Thyroid gland (tissue), 4 donors: ENCODE measurements at regions not wholly inside any gene's neighbourhood (a gene's known extent, or its start where the extent isn't known, plus 50 kb on each side); places are given as distances from the start of the nearest gene placed in this dataset.

Experiments used
- DNase-seq, 2 donors: peaks; one replicate each; pipeline ENCODE4 v3.0.0-alpha.2; 2019
- H3K27ac ChIP-seq, 3 donors: fragments of 200-600 bp; sonication (generic); 1 replicate in 2 of 3; 2 replicates in 1 of 3; pipeline ENCODE4 v1.5.1; 2016 to 2019; ENCODE audit warnings: mild to moderate bottlenecking in 1 of 3, moderate library complexity in 1 of 3
- H3K27me3 ChIP-seq: fragments of 200-600 bp; sonication (generic); one replicate; pipeline ENCODE4 v1.5.1; 2019
- H3K36me3 ChIP-seq, 2 donors: fragments of 200-600 bp; sonication (generic); one replicate each; pipeline ENCODE4 v1.5.1; 2016 to 2019
- H3K4me1 ChIP-seq, 2 donors: fragments of 200-600 bp; sonication (generic); one replicate each; pipeline ENCODE4 v1.5.1; 2017 to 2019
- H3K4me3 ChIP-seq, 3 donors: fragments of 200-600 bp; sonication (generic); replicated peaks in 1 of 3; 1 replicate in 2 of 3; 2 replicates in 1 of 3; pipeline ENCODE4 v1.5.1; 2016; ENCODE audit warnings: mild to moderate bottlenecking in 1 of 3
- H3K9me3 ChIP-seq: fragments of 200-600 bp; sonication (generic); one replicate; pipeline ENCODE4 v1.5.1; 2017
- CTCF ChIP-seq, 6 experiments: fragments of 200-600 bp in 3 of 6; fragments of 450-650 bp in 3 of 6; sonication (generic) in 3 of 6; IDR thresholded peaks; one replicate each; pipeline ENCODE4 v1.5.1; 2016 to 2019; ENCODE audit warnings: antibody characterized with exemption in 6 of 6, mild to moderate bottlenecking in 2 of 6, inconsistent platforms in 1 of 6, moderate library complexity in 1 of 6
- POLR2A ChIP-seq, 2 donors: fragments of 450-650 bp; IDR thresholded peaks; one replicate each; pipeline ENCODE4 v1.6.1; 2017; ENCODE audit warnings: antibody characterized with exemption in 2 of 2, mild to moderate bottlenecking in 2 of 2, moderate library complexity in 1 of 2
- WGBS, 2 donors: methylation state at CpG; one replicate each; pipeline ENCODE4 v1.1.5; 2017; 5-methylcytosine and 5-hydroxymethylcytosine counted together
- intact Hi-C: fragments of 100-400 bp; cut with DNase I; formaldehyde crosslinking; loops from one replicate; pipeline ENCODE4 v1.15.1; 2023

GRCh38 chr16:22623351-22623781 is 112.7 kb downstream of the NPIPB5 start:
- H3K9me3 ChIP-seq = no peaks in the 10 kb centered on the region
- no peak overlapping the region for H3K4me3 ChIP-seq
- WGBS, 2 donors = 73 to 79% methylated on average over 2 of the region's 2 CpGs
- intact Hi-C loops = no loop called here
- DNase-seq = no peak
- no peaks in the 10 kb centered on the region for H3K27me3 ChIP-seq
- no peaks in the 10 kb centered on the region for H3K36me3 ChIP-seq
- H3K27ac ChIP-seq = no peak overlapping the region
- no peaks in the 10 kb centered on the region for H3K4me1 ChIP-seq
- TF ChIP-seq POLR2A (IDR thresholded peaks at IDR 0.05) (no peak), CTCF (IDR thresholded peaks at IDR 0.05) (no peak)

GRCh38 chr16:22624038-22624799 is 113.5 kb downstream of the NPIPB5 start:
- DNase-seq = no peak
- TF ChIP-seq POLR2A (IDR thresholded peaks at IDR 0.05) (no peak), CTCF (IDR thresholded peaks at IDR 0.05) (no peak)
- Histone ChIP-seq H3K4me3 (no peak overlapping the region), H3K27me3 (no peaks in the 10 kb centered on the region), H3K27ac (no peak overlapping the region), H3K36me3 (no peaks in the 10 kb centered on the region), H3K4me1 (no peaks in the 10 kb centered on the region), H3K9me3 (no peaks in the 10 kb centered on the region)
- intact Hi-C loops = no loop called here
- WGBS, 2 donors = 78 to 82% methylated on average over 18 of the region's 18 CpGs

- DNase-seq = no peak
- no peak for TF ChIP-seq POLR2A (IDR thresholded peaks at IDR 0.05)
- no peak for TF ChIP-seq CTCF (IDR thresholded peaks at IDR 0.05)
- H3K4me1 ChIP-seq = no peaks in the 10 kb centered on the region
- no peaks in the 10 kb centered on the region for H3K27me3 ChIP-seq
- no peaks in the 10 kb centered on the region for H3K36me3 ChIP-seq
- 73 to 75% methylated on average over 7 of the region's 7 CpGs for WGBS, 2 donors
- intact Hi-C loops = no loop called here
- no peaks in the 10 kb centered on the region for H3K9me3 ChIP-seq
- H3K4me3 ChIP-seq = no peak overlapping the region
- no peak overlapping the region for H3K27ac ChIP-seq
These were observed 114.3 kb downstream of the NPIPB5 start for GRCh38 chr16:22624800-22625533.

DNA sequence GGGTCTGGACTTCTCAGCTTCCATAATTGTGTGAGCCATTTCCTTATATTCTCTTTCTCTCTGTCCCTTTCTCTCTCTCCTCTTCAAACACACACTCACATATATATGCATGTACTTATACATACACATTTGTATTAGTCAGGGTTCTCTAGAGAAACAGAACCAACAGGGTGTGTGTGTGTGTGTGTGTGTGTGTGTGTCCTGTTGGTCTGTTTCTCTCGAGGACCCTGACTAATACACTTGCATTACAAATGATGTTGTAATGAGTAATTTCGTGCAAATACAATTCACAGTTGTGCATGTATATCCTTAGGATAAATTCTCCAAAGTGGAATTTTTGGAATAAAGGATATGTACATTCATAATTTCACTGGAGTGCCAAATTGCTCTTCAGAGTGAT is 115.3 kb downstream of the NPIPB5 start:
- H3K4me3 ChIP-seq = no peak overlapping the region
- no peaks in the 10 kb centered on the region for H3K27me3 ChIP-seq
- TF ChIP-seq CTCF (IDR thresholded peaks at IDR 0.05) (no peak), POLR2A (IDR thresholded peaks at IDR 0.05) (no peak)
- DNase-seq = no peak
- intact Hi-C loops = no loop called here
- 70 to 71% methylated on average over 2 of the region's 2 CpGs for WGBS, 2 donors
- no peaks in the 10 kb centered on the region for H3K9me3 ChIP-seq
- no peaks in the 10 kb centered on the region for H3K36me3 ChIP-seq
- H3K27ac ChIP-seq = no peak overlapping the region
- H3K4me1 ChIP-seq = no peaks in the 10 kb centered on the region

- Histone ChIP-seq H3K27ac (no peak overlapping the region), H3K27me3 (no peaks in the 10 kb centered on the region), H3K9me3 (no peaks in the 10 kb centered on the region), H3K36me3 (no peaks in the 10 kb centered on the region), H3K4me1 (no peaks in the 10 kb centered on the region), H3K4me3 (no peak overlapping the region)
- DNase-seq = no peak
- 70 to 76% methylated on average over 5 of the region's 5 CpGs for WGBS, 2 donors
- TF ChIP-seq POLR2A (IDR thresholded peaks at IDR 0.05) (no peak), CTCF (IDR thresholded peaks at IDR 0.05) (no peak)
- intact Hi-C loops = no loop called here
These were observed 116.4 kb downstream of the NPIPB5 start for GRCh38 chr16:22627043-22627442.
